SK-N-SH (cell line): ENCODE measurements at regions not wholly inside any gene's neighbourhood (a gene's known extent, or its start where the extent isn't known, plus 50 kb on each side); places are given as distances from the start of the nearest gene placed in this dataset.

Source experiments
- CTCF ChIP-seq: fragments of 200-600 bp; sonication (generic); IDR thresholded peaks from 2 replicates; pipeline ENCODE4 v1.6.1; 2017; ENCODE audit warnings: antibody characterized with exemption, mild to moderate bottlenecking, moderate library complexity
- FOSL2 ChIP-seq: IDR thresholded peaks from 2 replicates; pipeline ENCODE4 v1.4.0; 2012; ENCODE audit warnings: low read depth, mild to moderate bottlenecking, moderate library complexity, borderline replicate concordance
- IRF3 ChIP-seq: fragments of 150-350 bp; IDR thresholded peaks from 2 replicates; pipeline ENCODE4 v1.6.1; 2016; ENCODE audit warnings: mild to moderate bottlenecking, low read depth, low read length
- MAX ChIP-seq: IDR thresholded peaks from 2 replicates; pipeline ENCODE4 v1.4.0; 2012; ENCODE audit warnings: low read depth
- MXI1 ChIP-seq: IDR thresholded peaks from 2 replicates; pipeline ENCODE4 v1.6.1; 2012; ENCODE audit warnings: mild to moderate bottlenecking, low read depth, low read length, improper control_type of control experiment
- POLR2AphosphoS5 ChIP-seq: IDR thresholded peaks from 2 replicates; pipeline ENCODE4 v1.6.1; 2012; ENCODE audit warnings: low read depth, low read length
- RAD21 ChIP-seq: IDR thresholded peaks from 2 replicates; pipeline ENCODE4 v1.6.1; 2012; ENCODE audit warnings: mild to moderate bottlenecking, low read length
- REST ChIP-seq: IDR thresholded peaks from 2 replicates; pipeline ENCODE4 v1.6.1; 2012; ENCODE audit warnings: mild to moderate bottlenecking, low read depth, low read length, moderate library complexity
- RFX5 ChIP-seq: IDR thresholded peaks from 2 replicates; pipeline ENCODE4 v1.6.1; 2012; ENCODE audit warnings: mild to moderate bottlenecking, improper control_type of control experiment, low read length
- SIN3A ChIP-seq: IDR thresholded peaks from 2 replicates; pipeline ENCODE4 v1.6.1; 2012; ENCODE audit warnings: low read depth, mild to moderate bottlenecking, low read length, moderate library complexity, borderline replicate concordance
- SMC3 ChIP-seq: IDR thresholded peaks from 2 replicates; pipeline ENCODE4 v1.6.1; 2012; ENCODE audit warnings: low read depth, low read length, improper control_type of control experiment
- TAF1 ChIP-seq: IDR thresholded peaks from 2 replicates; pipeline ENCODE4 v1.6.1; 2012; ENCODE audit warnings: low read depth, mild to moderate bottlenecking, low read length, moderate library complexity, borderline replicate concordance

- TF ChIP-seq CTCF = no peak
- no peak for TF ChIP-seq SMC3
- TF ChIP-seq RAD21 = no peak
- TF ChIP-seq SIN3A = no peak
- TF ChIP-seq FOSL2 = no peak
- no peak for TF ChIP-seq RFX5
- no peak for TF ChIP-seq MAX
- no peak for TF ChIP-seq MXI1
- no peak for TF ChIP-seq TAF1
- no peak for TF ChIP-seq REST
- TF ChIP-seq IRF3 = no peak
- no peak for TF ChIP-seq POLR2AphosphoS5
Observed at GRCh38 chr4:154152546-154152945, 339.1 kb downstream of the DCHS2 start.
